Suprapubic skin (tissue), 4 donors: ENCODE measurements at regions not wholly inside any gene's neighbourhood (a gene's known extent, or its start where the extent isn't known, plus 50 kb on each side); places are given as distances from the start of the nearest gene placed in this dataset.

Source experiments
- EP300 ChIP-seq: sonication (generic); formaldehyde crosslinking; IDR thresholded peaks from one replicate; pipeline ENCODE4 v1.6.1; 2017; ENCODE audit warnings: antibody characterized with exemption
- POLR2A ChIP-seq, 2 donors: fragments of 450-650 bp; IDR thresholded peaks; one replicate each; pipeline ENCODE4 v1.6.1; 2017; ENCODE audit warnings: antibody characterized with exemption in 2 of 2, mild to moderate bottlenecking in 2 of 2, moderate library complexity in 2 of 2
- POLR2AphosphoS5 ChIP-seq, 3 donors: sonication (generic); formaldehyde crosslinking; IDR thresholded peaks; one replicate each; pipeline ENCODE4 v1.6.1; 2017; ENCODE audit warnings: antibody characterized with exemption in 3 of 3
- TF ChIP-seq, protein P1 (sequence below), 2 donors: fragments of 200-600 bp in 1 of 2; fragments of 450-650 bp in 1 of 2; sonication (generic) in 1 of 2; IDR thresholded peaks; one replicate each; pipeline ENCODE4 v1.5.1; 2016 to 2019; ENCODE audit warnings: antibody characterized with exemption in 2 of 2, mild to moderate bottlenecking in 1 of 2, moderate library complexity in 1 of 2

DNA sequence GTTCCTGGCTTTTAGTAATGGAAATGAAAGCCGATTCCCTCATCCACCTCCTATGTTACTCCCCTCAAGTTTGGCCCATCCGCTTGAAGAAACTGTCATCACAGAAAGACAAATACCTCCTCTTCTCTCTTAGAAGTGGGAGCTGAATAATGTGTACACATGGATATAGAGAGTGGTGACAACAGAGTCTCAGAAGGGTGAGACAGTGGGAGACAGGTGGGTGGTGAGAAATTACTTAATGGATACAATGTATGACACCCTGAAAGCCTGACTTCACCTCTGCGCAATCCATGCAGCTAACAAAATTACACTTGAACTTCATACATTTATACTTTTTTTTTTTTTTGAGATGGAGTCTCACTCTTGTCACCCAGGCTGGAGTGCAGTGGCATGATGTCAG, 217.5 kb downstream of the SKIDA1 start:
- TF ChIP-seq, protein P1, sequence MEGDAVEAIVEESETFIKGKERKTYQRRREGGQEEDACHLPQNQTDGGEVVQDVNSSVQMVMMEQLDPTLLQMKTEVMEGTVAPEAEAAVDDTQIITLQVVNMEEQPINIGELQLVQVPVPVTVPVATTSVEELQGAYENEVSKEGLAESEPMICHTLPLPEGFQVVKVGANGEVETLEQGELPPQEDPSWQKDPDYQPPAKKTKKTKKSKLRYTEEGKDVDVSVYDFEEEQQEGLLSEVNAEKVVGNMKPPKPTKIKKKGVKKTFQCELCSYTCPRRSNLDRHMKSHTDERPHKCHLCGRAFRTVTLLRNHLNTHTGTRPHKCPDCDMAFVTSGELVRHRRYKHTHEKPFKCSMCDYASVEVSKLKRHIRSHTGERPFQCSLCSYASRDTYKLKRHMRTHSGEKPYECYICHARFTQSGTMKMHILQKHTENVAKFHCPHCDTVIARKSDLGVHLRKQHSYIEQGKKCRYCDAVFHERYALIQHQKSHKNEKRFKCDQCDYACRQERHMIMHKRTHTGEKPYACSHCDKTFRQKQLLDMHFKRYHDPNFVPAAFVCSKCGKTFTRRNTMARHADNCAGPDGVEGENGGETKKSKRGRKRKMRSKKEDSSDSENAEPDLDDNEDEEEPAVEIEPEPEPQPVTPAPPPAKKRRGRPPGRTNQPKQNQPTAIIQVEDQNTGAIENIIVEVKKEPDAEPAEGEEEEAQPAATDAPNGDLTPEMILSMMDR (IDR thresholded peaks at IDR 0.05), result no peak
- no peak for TF ChIP-seq POLR2A (IDR thresholded peaks at IDR 0.05)
- TF ChIP-seq POLR2AphosphoS5 (IDR thresholded peaks at IDR 0.05), result no peak
- TF ChIP-seq EP300, result no peak
